Activated CD4-positive, alpha-beta T cell treated with anti-CD3 and anti-CD28 coated beads for 36 hours (primary cell): ENCODE measurements at regions not wholly inside any gene's neighbourhood (a gene's known extent, or its start where the extent isn't known, plus 50 kb on each side); places are given as distances from the start of the nearest gene placed in this dataset.

Experiments
- ATAC-seq: fragments of 200-7000 bp; cut with Tn5 transposase; one replicate; pipeline ENCODE4 v1.10.0; 2021; ENCODE audit warnings: mild to moderate bottlenecking, moderate library complexity
- CTCF ChIA-PET: fragments of 350-600 bp; sonication (Branson Sonifier 250); formaldehyde crosslinking; loops from one replicate; lab custom pipeline; 2021; ENCODE audit warnings: antibody characterized with exemption; lab: Charles Lee
- POLR2A ChIA-PET: fragments of 350-600 bp; sonication (Branson Sonifier 250); formaldehyde crosslinking; loops from one replicate; lab custom pipeline; 2021; ENCODE audit warnings: antibody characterized with exemption, inconsistent platforms; lab: Charles Lee
- DNase-seq: peaks from one replicate; pipeline ENCODE4 v3.0.0-alpha.2; 2020
- H3K27ac Mint-ChIP-seq: one replicate; pipeline ENCODE4 v1.8.0; 2021; ENCODE audit warnings: mixed read lengths
- H3K27me3 Mint-ChIP-seq: one replicate; pipeline ENCODE4 v1.8.0; 2021; ENCODE audit warnings: mixed read lengths
- H3K36me3 Mint-ChIP-seq: one replicate; pipeline ENCODE4 v1.8.0; 2021; ENCODE audit warnings: low read depth, mixed read lengths
- H3K4me1 Mint-ChIP-seq: one replicate; pipeline ENCODE4 v1.8.0; 2021; ENCODE audit warnings: mixed read lengths
- H3K4me3 Mint-ChIP-seq: one replicate; pipeline ENCODE4 v1.8.0; 2021; ENCODE audit warnings: mild to moderate bottlenecking, moderate library complexity, mixed read lengths
- H3K9me3 Mint-ChIP-seq: one replicate; pipeline ENCODE4 v1.8.0; 2021; ENCODE audit warnings: low read depth, mixed read lengths
- intact Hi-C, 2 experiments: fragments of 100-400 bp; cut with DNase I in 1 of 2; cut with micrococcal nuclease in 1 of 2; formaldehyde crosslinking; loops; one replicate each; pipeline versions ENCODE4 v1.14.2 to v1.15.1; 2022 to 2024; cut with DNase I, micrococcal nuclease

DNA sequence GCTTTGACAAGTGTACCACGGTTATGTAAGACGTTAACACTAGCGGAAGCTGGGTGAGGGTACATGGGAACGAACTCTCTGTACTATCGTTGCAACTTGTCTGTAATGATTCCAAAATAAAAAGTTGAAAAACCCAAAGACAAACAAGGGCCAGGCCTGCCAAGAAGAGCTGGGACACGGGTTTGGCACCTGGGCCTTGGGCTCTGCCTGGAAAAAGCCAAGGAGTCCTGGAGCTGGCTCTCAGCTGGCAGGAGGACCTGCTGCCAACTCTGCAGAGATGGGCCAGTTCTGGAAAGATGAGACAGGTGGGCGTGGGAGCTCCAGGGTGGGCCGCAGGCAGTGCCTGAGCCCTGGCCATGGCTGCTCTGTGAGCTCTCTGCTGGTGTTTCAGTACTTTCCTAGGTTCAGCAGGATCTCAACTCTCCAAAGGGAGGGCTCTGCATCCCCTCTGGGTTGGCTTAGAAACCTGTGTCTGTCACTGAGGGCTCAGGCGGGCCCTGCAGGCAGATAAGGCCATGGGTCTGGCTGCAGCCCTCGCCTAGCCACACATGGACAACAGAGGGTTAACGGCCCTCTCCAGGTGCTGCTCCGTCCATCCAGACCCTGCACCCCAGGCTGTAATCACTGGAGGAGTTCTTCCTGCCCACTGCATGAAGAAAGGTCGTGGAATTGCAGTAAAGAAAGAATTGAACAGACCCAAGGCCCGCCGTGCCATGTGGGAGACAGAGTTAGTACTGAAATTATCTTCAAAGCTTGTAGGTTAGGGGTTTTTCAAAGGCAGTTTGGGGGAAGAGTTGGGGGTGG lies 89.9 kb downstream of the RHOB start:
- no peaks in the 10 kb centered on the region for H3K27me3 Mint-ChIP-seq
- no peaks in the 10 kb centered on the region for H3K36me3 Mint-ChIP-seq
- H3K4me1 Mint-ChIP-seq, result no peaks in the 10 kb centered on the region
- POLR2A ChIA-PET, result interaction anchor here (0.6 kb wide), 1 partner anchor 170 kb away, joined by 3 read pairs; no protein-coding TSS in a partner anchor
- H3K9me3 Mint-ChIP-seq, result no peaks in the 10 kb centered on the region
- H3K27ac Mint-ChIP-seq, result no peak overlapping the region
- DNase-seq, result no peak
- no peak for ATAC-seq
- H3K4me3 Mint-ChIP-seq, result no peak overlapping the region
- intact Hi-C loops, result no loop called here
- CTCF ChIA-PET, result interaction anchor here (0.5 to 0.9 kb wide), 3 partner anchors 19 to 121 kb away, joined by 3 read pairs; no protein-coding TSS in a partner anchor

DNA sequence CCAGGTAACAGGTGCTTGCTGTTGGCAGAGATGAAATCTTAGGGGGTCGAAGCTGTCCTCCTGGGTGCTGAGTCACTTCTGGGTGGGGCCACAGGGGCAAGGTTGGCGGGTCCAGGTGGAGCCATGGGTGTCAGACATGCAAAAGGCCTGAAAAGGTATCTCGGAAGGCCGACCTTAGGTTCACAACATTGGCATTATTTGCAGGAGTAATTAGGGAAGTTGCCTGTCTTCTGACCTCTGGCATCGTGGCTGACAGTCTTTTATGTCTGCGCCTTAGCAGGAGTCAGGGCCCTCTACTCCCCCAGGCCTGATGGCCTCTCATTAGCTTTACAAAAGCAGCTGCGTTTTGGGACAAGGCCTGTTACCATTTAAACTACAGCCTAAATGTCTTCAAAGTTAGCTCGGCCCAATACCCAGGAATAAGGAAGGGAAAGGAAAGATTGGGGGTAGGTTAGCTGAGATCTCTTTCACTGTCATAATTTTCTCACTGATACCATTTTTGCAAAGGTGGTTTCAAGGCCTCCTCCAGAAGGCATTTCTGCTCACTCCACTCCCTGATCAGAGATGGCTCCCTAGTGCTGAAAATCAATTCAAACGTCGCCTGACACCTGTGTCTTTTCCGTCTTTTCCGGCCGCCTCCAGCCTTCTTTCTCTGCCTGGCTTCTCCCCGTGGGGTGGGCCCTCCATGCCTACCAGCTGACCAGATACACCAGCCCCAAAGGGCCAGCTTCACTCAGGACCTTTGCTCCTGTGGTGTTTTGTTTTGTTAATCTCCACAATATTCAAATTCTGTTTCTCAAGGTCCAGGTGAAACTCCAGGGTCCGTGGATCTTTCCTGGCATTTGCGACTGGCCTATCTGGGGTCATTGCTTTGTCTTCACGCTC lies 90.8 kb downstream of the RHOB start:
- CTCF ChIA-PET, result interaction anchor here (0.6 to 0.7 kb wide), 4 partner anchors 20 to 126 kb away, joined by 3 to 4 read pairs (median 4); partner anchors contain the start of gene RHOB
- POLR2A ChIA-PET, result no interaction called here
- Mint-ChIP-seq H3K4me1 (no peaks in the 10 kb centered on the region), H3K36me3 (no peaks in the 10 kb centered on the region), H3K27ac (no peak overlapping the region), H3K9me3 (no peaks in the 10 kb centered on the region), H3K4me3 (no peak overlapping the region), H3K27me3 (no peaks in the 10 kb centered on the region)
- no peak for ATAC-seq
- intact Hi-C loops, result no loop called here
- DNase-seq, result no peak

GRCh38 chr2:20538308-20539132 lies 91.6 kb downstream of the RHOB start:
- Mint-ChIP-seq H3K4me1 (no peaks in the 10 kb centered on the region), H3K4me3 (no peak overlapping the region), H3K36me3 (no peaks in the 10 kb centered on the region), H3K27ac (no peak overlapping the region), H3K27me3 (no peaks in the 10 kb centered on the region), H3K9me3 (no peaks in the 10 kb centered on the region)
- DNase-seq (no peak), ATAC-seq (no peak)
- CTCF ChIA-PET, result interaction anchor here (0.6 to 0.7 kb wide), 3 partner anchors 91 to 127 kb away, joined by 3 to 4 read pairs (median 4); partner anchors contain the start of gene RHOB
- POLR2A ChIA-PET, result no interaction called here
- intact Hi-C loops, result no loop called here

GRCh38 chr2:20539133-20539719 lies 92.4 kb downstream of the RHOB start:
- DNase-seq, result no peak
- POLR2A ChIA-PET, result no interaction called here
- intact Hi-C loops, result no loop called here
- H3K27me3 Mint-ChIP-seq, result no peaks in the 10 kb centered on the region
- H3K4me1 Mint-ChIP-seq, result no peaks in the 10 kb centered on the region
- H3K4me3 Mint-ChIP-seq, result no peak overlapping the region
- no peak for ATAC-seq
- no peaks in the 10 kb centered on the region for H3K36me3 Mint-ChIP-seq
- CTCF ChIA-PET, result no interaction called here
- no peaks in the 10 kb centered on the region for H3K9me3 Mint-ChIP-seq
- no peak overlapping the region for H3K27ac Mint-ChIP-seq

DNA sequence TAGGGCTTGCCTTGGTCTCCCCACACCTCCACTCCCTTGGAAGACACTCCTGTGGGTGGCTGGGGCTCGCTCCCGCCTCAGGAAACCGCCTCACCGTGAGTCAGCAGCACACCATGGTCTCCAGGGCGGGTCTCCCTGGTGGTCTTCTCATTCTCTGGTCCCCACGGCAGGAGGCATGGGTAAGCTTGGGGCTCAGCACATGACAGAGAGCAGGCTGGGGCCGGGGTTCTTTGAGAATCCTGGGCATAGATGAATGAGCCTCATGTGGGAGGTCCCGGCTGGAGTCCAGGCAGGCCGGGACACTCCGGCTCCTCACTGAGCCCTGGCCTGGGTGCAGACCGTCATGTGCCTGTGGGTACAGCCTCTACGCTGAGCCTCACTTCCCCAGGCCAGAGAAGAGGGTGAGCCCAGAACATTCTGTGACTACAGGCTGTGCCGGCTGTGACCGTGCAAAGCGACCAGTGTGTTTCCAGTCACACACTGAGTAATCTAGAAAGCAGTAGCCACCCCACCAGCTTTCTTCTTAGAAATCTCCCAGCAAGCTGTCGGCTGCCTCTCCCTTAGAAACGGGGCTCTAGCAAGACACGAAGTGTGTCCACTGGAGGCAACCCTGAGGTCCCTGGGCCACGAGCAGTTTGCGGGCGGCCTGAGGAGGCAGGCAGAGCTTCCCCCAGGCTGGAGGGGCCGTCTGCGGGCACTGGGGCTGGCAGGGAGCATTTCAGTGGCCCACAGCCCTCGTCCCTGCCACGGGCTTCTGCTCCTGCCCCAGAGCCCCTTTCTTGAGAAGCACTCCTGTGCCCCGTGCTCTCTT lies 93.1 kb downstream of the RHOB start:
- Mint-ChIP-seq H3K36me3 (no peaks in the 10 kb centered on the region), H3K27me3 (no peaks in the 10 kb centered on the region), H3K27ac (no peak overlapping the region), H3K4me3 (no peak overlapping the region), H3K9me3 (no peaks in the 10 kb centered on the region), H3K4me1 (no peaks in the 10 kb centered on the region)
- ATAC-seq, result peak; percentile 23
- intact Hi-C loops, result no loop called here
- DNase-seq, result no peak
- CTCF ChIA-PET, result interaction anchor here (0.5 to 0.7 kb wide), 2 partner anchors 14 to 139 kb away, joined by 3 to 4 read pairs; no protein-coding TSS in a partner anchor
- POLR2A ChIA-PET, result no interaction called here

DNA sequence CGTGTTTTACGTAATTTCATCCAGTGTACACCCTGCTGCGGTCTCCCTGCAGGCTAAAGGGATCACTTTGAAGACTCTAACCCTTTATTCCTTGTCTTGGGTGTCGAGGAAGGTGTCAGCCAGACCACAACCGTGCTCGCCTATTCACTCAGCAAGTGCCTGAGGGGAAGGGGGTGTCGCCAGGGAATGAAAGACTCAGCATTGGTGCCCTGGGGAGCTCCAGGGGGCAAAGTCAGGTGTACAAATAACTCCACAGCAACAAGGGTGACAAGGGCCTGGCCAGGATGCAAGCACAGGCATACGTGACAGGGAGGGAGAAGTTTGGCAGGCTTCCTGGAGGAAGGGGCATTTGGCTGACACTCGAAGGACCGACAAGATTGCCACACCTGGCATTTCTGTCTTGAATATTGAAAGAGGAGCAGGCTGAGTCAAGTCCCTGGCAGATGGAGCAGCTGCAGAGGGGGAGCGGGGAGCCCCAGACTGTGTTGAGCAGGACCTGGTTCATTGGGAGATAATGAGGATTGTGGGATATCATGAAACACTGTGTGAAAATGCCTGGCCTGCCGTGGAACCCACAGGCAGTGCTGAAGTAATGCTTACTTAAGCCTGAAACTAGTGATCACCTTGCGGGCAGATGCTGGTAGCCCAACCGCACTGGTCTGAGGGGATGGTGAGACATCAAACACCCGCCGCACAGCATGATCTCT lies 93.9 kb downstream of the RHOB start:
- H3K4me1 Mint-ChIP-seq, result no peaks in the 10 kb centered on the region
- no peaks in the 10 kb centered on the region for H3K9me3 Mint-ChIP-seq
- intact Hi-C loops, result no loop called here
- CTCF ChIA-PET, result no interaction called here
- H3K27ac Mint-ChIP-seq, result no peak overlapping the region
- H3K4me3 Mint-ChIP-seq, result no peak overlapping the region
- POLR2A ChIA-PET, result no interaction called here
- ATAC-seq (no peak), DNase-seq (no peak)
- H3K27me3 Mint-ChIP-seq, result no peaks in the 10 kb centered on the region
- no peaks in the 10 kb centered on the region for H3K36me3 Mint-ChIP-seq

DNA sequence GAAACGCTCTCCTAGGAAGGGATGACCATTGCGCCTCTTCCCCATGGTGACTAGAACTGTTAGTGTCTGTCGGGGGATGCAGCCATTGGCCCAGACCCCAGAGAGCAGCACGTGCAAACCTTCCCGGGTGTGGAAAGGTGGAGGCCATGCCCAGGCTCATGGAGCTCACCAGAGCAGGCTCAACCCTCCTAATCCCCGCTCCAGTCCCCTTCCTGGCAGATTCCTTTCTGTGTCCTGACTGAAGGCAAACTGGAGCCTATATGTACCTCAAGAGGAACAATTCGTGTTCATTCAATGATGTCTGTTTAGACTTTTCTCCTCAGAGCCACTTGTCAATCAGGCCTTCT lies 94.4 kb downstream of the RHOB start:
- Mint-ChIP-seq H3K9me3 (peaks cover 2% of the 10 kb centered on the region), H3K4me3 (no peak overlapping the region), H3K36me3 (no peaks in the 10 kb centered on the region), H3K27me3 (no peaks in the 10 kb centered on the region), H3K4me1 (no peaks in the 10 kb centered on the region), H3K27ac (no peak overlapping the region)
- ATAC-seq (no peak), DNase-seq (no peak)
- intact Hi-C loops, result no loop called here
- ChIA-PET CTCF (no interaction called here), POLR2A (interaction anchor here (0.6 kb wide), 1 partner anchor 293 kb away, joined by 3 read pairs; no protein-coding TSS in a partner anchor)

DNA sequence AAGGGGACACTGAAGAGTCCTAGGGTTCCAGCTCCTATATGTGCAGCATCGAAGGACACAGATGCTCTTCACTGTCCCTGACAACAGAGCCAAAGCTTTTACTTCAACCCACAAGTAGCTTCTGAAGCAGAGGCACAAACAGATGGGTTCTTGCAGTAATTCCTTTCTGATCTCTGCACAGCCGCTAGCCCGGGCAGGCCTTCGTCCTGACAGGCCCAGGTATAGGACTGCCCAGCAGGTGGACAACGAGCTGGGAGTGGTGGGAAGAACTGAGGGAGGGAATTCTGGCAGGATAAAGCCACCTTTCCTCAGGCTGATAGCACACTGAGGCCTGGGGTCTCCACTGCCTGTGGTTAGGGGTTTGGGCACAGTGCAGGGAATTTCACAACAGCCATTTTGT lies 94.8 kb downstream of the RHOB start:
- H3K9me3 Mint-ChIP-seq, result peaks cover 2% of the 10 kb centered on the region
- no peaks in the 10 kb centered on the region for H3K36me3 Mint-ChIP-seq
- ChIA-PET CTCF (no interaction called here), POLR2A (interaction anchor here (0.6 kb wide), 1 partner anchor 293 kb away, joined by 3 read pairs; no protein-coding TSS in a partner anchor)
- no peaks in the 10 kb centered on the region for H3K4me1 Mint-ChIP-seq
- ATAC-seq (no peak), DNase-seq (no peak)
- H3K27me3 Mint-ChIP-seq, result no peaks in the 10 kb centered on the region
- intact Hi-C loops, result no loop called here
- no peak overlapping the region for H3K27ac Mint-ChIP-seq
- H3K4me3 Mint-ChIP-seq, result no peak overlapping the region

- Mint-ChIP-seq H3K27ac (no peak overlapping the region), H3K36me3 (no peaks in the 10 kb centered on the region), H3K9me3 (peaks cover 2% of the 10 kb centered on the region), H3K27me3 (no peaks in the 10 kb centered on the region), H3K4me1 (no peaks in the 10 kb centered on the region), H3K4me3 (no peak overlapping the region)
- no peak for ATAC-seq
- CTCF ChIA-PET, result no interaction called here
- no peak for DNase-seq
- intact Hi-C loops, result no loop called here
- POLR2A ChIA-PET, result no interaction called here
These were observed 95.4 kb downstream of the RHOB start for GRCh38 chr2:20542269-20542668.
